ENCODE measurements at regions not wholly inside any gene's neighbourhood (a gene's known extent, or its start where the extent isn't known, plus 50 kb on each side); places are given as distances from the start of the nearest gene placed in this dataset.
"Not testable (repeated sequence)": the region's sequence is repeated elsewhere in the genome, so short reads cannot be mapped to it uniquely, and the experiment has no call there.

DNA sequence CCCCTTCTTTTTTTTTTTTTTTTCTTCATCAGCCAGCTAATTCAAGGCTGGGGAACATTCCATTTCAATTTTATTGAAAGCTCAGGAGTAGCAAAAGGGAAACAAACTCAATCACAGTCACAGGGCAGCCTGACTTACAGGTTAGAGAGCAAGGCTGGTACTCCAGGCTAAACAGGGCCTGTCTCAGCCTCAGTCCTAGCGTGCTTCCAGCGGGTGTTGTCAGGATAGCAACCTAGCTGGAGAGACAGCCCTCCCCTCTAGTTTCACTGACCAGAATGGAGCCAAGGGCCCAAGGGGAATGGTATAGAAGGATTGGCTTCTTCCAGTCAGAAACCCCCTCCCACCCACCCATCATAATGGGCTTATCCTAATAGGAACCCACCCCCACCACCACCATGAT, 132.9 kb downstream of the PXDC1 start:
- DNase-seq (ENCODE audit: low spot score) = no peak
- TF ChIP-seq, protein P1, sequence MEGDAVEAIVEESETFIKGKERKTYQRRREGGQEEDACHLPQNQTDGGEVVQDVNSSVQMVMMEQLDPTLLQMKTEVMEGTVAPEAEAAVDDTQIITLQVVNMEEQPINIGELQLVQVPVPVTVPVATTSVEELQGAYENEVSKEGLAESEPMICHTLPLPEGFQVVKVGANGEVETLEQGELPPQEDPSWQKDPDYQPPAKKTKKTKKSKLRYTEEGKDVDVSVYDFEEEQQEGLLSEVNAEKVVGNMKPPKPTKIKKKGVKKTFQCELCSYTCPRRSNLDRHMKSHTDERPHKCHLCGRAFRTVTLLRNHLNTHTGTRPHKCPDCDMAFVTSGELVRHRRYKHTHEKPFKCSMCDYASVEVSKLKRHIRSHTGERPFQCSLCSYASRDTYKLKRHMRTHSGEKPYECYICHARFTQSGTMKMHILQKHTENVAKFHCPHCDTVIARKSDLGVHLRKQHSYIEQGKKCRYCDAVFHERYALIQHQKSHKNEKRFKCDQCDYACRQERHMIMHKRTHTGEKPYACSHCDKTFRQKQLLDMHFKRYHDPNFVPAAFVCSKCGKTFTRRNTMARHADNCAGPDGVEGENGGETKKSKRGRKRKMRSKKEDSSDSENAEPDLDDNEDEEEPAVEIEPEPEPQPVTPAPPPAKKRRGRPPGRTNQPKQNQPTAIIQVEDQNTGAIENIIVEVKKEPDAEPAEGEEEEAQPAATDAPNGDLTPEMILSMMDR (conservative IDR thresholded peaks at IDR 0.05; ENCODE audit: low read depth) = no peak
- no peak overlapping the region for H3K27ac ChIP-seq
- ChIA-PET CTCF (interaction anchor here (0.7 kb wide), 1 partner anchor 192 kb away, joined by 4 read pairs; no protein-coding TSS in a partner anchor), POLR2A (ENCODE audit: low non-redundant PET) (interaction anchor here (0.6 kb wide), 1 partner anchor 101 kb away, joined by 3 read pairs; no protein-coding TSS in a partner anchor)

DNA sequence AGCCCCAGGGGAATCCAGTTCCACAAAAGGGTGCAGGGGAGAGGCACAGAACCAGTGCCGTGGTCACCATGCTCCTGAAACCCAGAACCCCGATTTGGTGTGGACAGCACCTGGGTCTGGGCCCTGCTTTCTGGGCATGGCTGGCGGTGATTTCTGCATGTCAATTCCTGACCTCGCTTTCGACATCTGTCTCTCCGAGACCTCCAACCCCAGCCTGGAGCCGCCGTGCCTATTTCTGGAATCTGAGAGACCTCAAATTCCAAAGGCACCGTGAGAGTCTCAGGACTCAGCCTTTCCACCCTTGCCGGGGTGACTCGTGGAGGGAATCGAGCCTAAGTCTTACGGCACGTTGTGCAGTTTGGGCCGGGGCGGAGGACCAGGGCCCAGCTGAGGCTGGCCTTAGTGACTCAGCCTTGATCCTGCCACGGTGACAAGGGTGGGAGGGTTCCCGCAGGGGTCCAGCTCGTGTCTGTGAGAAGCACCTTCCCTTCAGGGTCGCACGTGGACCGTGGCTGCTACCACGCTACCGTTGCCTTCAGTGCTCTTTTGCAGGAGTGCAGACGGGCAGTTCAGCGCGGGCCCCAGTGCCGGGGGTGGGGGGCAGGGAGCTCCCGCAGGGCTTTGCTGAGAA, 133.7 kb downstream of the PXDC1 start:
- POLR2A ChIA-PET (ENCODE audit: low non-redundant PET) = no interaction called here
- CTCF ChIA-PET = no interaction called here

DNA sequence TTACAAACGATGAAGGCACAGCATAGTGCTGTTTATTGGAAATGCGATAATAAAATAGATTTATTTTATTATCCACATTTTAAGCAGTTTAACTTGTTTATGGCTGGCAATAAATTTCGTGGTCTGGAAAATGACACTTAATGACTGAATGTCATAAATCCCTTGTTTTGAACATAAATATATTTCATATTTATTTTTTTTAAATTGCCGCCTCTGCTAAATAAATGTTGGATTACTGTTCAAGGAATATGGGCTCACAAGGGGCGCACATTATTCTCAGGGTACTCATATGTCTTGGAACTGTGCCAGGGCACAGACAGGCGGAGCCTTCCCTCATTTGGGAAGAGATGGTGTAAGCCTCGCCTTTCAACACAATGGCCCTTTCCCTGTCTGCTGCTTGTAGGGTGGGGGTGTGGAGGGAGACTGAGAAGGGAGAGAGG, 134.3 kb downstream of the PXDC1 start:
- CTCF ChIA-PET = no interaction called here
- no peak for DNase-seq (ENCODE audit: low spot score)
- 0 out of 2 replicates have a peak overlapping the region, but pooled peaks have one; percentile 7 for H3K27ac ChIP-seq
- POLR2A ChIA-PET (ENCODE audit: low non-redundant PET) = no interaction called here
- TF ChIP-seq, protein P1 (conservative IDR thresholded peaks at IDR 0.05; ENCODE audit: low read depth) = no peak

More for the DNA sequence above, 133.7 kb downstream of the PXDC1 start:
- DNase-seq (ENCODE audit: low spot score) = no peak
- TF ChIP-seq, protein P1 (conservative IDR thresholded peaks at IDR 0.05; ENCODE audit: low read depth) = no peak
- 0 out of 2 replicates have a peak overlapping the region, but pooled peaks have one; percentile 7 for H3K27ac ChIP-seq

DNA sequence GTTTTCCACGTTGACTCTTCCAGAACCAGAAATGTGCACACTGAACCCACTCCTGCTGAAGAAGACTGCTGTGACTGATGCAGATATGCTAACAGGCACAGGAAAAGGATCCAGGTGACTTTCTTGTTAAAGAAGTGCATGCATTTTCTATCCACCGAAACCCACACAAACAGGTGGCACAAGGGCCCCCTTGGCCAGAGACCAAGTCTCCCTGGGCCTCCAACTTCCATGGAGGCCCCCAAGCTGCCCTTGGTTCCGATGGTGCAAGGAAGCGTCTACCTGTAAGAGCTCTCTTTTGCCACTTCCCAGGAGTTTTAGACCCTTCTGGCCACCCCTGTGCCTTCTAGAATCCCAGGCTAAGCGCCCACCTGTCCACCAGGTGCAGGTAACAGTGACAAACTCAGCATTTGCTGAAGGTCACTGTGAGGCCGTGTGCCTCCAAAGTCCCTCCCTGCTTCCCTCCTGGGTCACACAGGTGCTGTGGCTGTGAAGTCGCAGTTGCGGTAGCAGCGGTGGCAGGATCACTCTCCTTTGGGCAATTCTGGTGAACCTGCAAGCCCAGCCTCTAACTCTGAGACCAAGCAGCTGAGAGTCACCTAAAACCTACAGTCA, 134.8 kb downstream of the PXDC1 start:
- H3K27ac ChIP-seq = no peak overlapping the region
- TF ChIP-seq, protein P1 (conservative IDR thresholded peaks at IDR 0.05; ENCODE audit: low read depth) = no peak
- DNase-seq (ENCODE audit: low spot score) = no peak
- ChIA-PET POLR2A (ENCODE audit: low non-redundant PET) (no interaction called here), CTCF (no interaction called here)

DNA sequence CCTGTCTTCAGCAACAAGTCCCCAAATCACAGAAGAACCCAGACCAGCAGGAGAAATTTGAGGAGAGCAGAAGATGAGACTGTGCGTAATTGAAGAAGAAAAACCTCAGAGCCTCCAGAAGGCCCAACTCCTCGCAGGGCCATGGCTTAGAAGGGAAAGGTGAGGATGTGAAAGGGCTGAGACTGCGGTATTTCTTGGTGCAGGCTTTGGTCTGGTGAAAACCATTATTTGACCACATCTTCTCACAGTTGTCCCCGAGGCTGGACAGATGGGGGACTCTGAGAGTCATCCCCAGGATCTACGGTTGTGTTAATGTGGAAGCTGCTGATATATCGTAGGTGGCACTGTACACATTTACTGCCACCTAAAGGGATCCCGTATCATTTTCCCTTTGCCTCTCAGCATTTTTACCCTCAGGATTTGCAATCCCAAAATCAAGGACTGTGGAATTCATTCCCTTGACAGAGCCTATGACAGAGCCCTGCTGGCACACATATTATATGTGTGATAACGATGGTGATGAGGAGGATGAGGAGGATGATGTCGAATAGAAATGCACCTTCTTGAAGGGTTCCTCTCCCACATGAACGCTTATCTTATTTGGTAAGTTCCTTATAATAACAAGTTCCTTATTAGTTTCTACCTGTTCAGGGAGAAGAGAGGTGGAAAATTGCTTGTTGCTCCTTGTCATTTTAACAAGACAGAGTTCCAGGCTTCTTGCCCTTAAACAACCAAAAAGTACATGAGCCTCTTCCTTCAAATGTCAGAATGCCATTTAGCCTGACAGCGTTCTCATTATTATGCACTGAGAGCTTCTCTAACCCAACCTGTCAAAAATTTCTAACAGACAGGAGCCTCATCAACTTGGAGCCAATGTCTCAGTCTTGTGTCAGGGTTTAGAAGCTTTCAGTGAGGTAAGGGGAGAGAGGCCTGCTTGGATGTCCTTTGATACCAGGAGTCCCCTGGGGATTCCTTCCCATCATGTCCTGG, 135.8 kb downstream of the PXDC1 start:
- CTCF ChIA-PET = no interaction called here
- TF ChIP-seq, protein P1 (conservative IDR thresholded peaks at IDR 0.05; ENCODE audit: low read depth) = no peak
- H3K27ac ChIP-seq = no peak overlapping the region
- no peak for DNase-seq (ENCODE audit: low spot score)
- POLR2A ChIA-PET (ENCODE audit: low non-redundant PET) = no interaction called here

DNA sequence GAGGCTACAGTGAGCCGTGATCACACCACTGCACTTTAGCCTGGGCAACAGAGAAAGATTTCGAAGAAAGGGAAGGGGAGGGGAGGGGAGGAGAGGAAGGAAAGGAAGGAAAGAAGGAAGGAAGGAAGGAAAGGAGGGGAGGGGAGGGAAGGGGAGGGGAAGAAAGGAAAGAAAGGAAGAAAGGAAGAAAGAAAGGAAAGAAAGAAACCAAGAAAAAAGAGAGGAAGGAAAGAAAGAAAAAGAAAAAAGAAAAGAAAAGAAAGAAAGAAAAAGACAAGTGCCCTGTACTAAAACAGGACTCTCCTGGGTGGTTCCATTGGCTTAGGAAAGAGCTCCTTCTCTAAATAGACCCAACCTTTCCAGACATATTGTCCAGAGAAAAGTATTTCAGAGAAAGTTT, 136.6 kb downstream of the PXDC1 start:
- ChIA-PET CTCF (no interaction called here), POLR2A (ENCODE audit: low non-redundant PET) (no interaction called here)
- TF ChIP-seq, protein P1 (conservative IDR thresholded peaks at IDR 0.05; ENCODE audit: low read depth) = no peak
- DNase-seq (ENCODE audit: low spot score) = no peak
- H3K27ac ChIP-seq = no peak overlapping the region

DNA sequence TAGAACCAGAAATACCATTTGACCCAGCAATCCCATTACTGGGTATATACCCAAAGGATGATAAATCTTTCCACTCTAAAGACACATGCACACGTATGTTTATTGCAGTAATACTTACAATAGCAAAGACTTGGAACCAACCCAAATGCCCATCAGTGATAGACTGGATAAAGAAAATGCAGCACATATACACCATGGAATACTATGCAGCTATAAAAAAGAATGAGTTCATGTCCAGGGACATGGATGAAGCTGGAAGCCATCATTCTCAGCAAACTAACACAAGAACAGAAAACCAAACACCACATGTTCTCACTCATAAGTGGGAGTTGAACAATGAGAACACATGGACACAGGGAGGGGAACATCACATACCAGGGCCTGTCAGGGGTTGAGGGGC, 137.9 kb downstream of the PXDC1 start:
- POLR2A ChIA-PET (ENCODE audit: low non-redundant PET); CTCF ChIA-PET; DNase-seq (ENCODE audit: low spot score); H3K27ac ChIP-seq: not testable (repeated sequence)

All from RWPE1 (cell line).